Upper lobe of left lung (tissue), 6 donors: ENCODE measurements at regions not wholly inside any gene's neighbourhood (a gene's known extent, or its start where the extent isn't known, plus 50 kb on each side); places are given as distances from the start of the nearest gene placed in this dataset.
"Not testable (repeated sequence)": the region's sequence is repeated elsewhere in the genome, so short reads cannot be mapped to it uniquely, and the experiment has no call there.

Experiments used
- ATAC-seq, 2 donors: fragments of 200-7000 bp; cut with Tn5 transposase; one replicate each; pipeline ENCODE4 v1.9.1; 2022; ENCODE audit warnings: mild to moderate bottlenecking in 2 of 2, moderate library complexity in 2 of 2; ENCODE audit not compliant: low FRiP score in 2 of 2
- DNase-seq, 2 donors: peaks; one replicate each; pipeline ENCODE4 v3.0.0-alpha.2; 2019 to 2020
- H3K27ac ChIP-seq, 4 donors: fragments of 200-600 bp; sonication (generic); one replicate each; pipeline ENCODE4 v1.5.1; 2016 to 2019
- H3K27me3 ChIP-seq, 4 donors: fragments of 200-600 bp; sonication (generic); one replicate each; pipeline ENCODE4 v1.5.1; 2017 to 2019
- H3K36me3 ChIP-seq, 4 donors: fragments of 200-600 bp; sonication (generic); one replicate each; pipeline ENCODE4 v1.5.1; 2016 to 2019
- H3K4me1 ChIP-seq, 4 donors: fragments of 200-600 bp; sonication (generic); one replicate each; pipeline ENCODE4 v1.5.1; 2018 to 2019
- H3K4me3 ChIP-seq, 4 donors: fragments of 200-600 bp; sonication (generic); one replicate each; pipeline ENCODE4 v1.5.1; 2017 to 2019; ENCODE audit warnings: mild to moderate bottlenecking in 2 of 4, moderate library complexity in 1 of 4
- H3K9me3 ChIP-seq, 4 donors: fragments of 200-600 bp; sonication (generic); one replicate each; pipeline ENCODE4 v1.5.1; 2018 to 2019
- CTCF ChIP-seq, 6 experiments: fragments of 450-650 bp in 4 of 6; fragments of 200-600 bp in 2 of 6; sonication (generic) in 2 of 6; IDR thresholded peaks; one replicate each; pipeline ENCODE4 v1.5.1; 2016 to 2019; ENCODE audit warnings: antibody characterized with exemption in 6 of 6
- EP300 ChIP-seq, 4 donors: sonication (generic); formaldehyde crosslinking; IDR thresholded peaks; one replicate each; pipeline ENCODE4 v1.5.1; 2017; ENCODE audit warnings: antibody characterized with exemption in 4 of 4, control low read depth in 2 of 4
- POLR2A ChIP-seq, 4 donors: fragments of 450-650 bp; IDR thresholded peaks; one replicate each; pipeline ENCODE4 v1.5.1; 2016 to 2017; ENCODE audit warnings: antibody characterized with exemption in 4 of 4, mild to moderate bottlenecking in 2 of 4
- POLR2AphosphoS5 ChIP-seq, 2 donors: sonication (generic); formaldehyde crosslinking; IDR thresholded peaks; one replicate each; pipeline ENCODE4 v1.5.1; 2017; ENCODE audit warnings: antibody characterized with exemption in 2 of 2
- WGBS, 2 donors: methylation state at CpG; one replicate each; pipeline ENCODE4 v1.1.5; 2017 to 2018; 5-methylcytosine and 5-hydroxymethylcytosine counted together
- donor health status: DM: no; HTN: no; CAD: no; lungs with moderate emphysema.
- donor health status: DM: no; HTN: yes; CAD: no; lungs with severe emphysema.

- no peaks in the 10 kb centered on the region for H3K27me3 ChIP-seq
- no peak for ATAC-seq
- H3K36me3 ChIP-seq: no peaks in the 10 kb centered on the region
- no peaks in the 10 kb centered on the region for H3K4me1 ChIP-seq
- no peak overlapping the region for H3K27ac ChIP-seq
- DNase-seq: no peak
- no peaks in the 10 kb centered on the region for H3K9me3 ChIP-seq
- H3K4me3 ChIP-seq: no peak overlapping the region
- TF ChIP-seq POLR2AphosphoS5 (IDR thresholded peaks at IDR 0.05) (no peak), POLR2A (IDR thresholded peaks at IDR 0.05) (no peak), EP300 (IDR thresholded peaks at IDR 0.05) (no peak), CTCF (IDR thresholded peaks at IDR 0.05) (no peak)
- WGBS, 2 donors: 53 to 63% methylated on average over 1 of the region's 1 CpG
These were observed 160.6 kb downstream of the SEC23IP start for GRCh38 chr10:120052964-120053702.

- not testable (repeated sequence) for ATAC-seq, H3K27me3 ChIP-seq, H3K4me1 ChIP-seq, H3K9me3 ChIP-seq, H3K4me3 ChIP-seq, H3K36me3 ChIP-seq, H3K27ac ChIP-seq, DNase-seq
- 95% methylated on average over 5 of the region's 5 CpGs for WGBS, 2 donors
These were observed 167.3 kb downstream of the SEC23IP start for GRCh38 chr10:120059790-120060189.

GRCh38 chr10:120067427-120067826 is 174.9 kb downstream of the SEC23IP start:
- DNase-seq (no peak), ATAC-seq (no peak)
- H3K36me3 ChIP-seq: no peaks in the 10 kb centered on the region
- no peak overlapping the region for H3K4me3 ChIP-seq
- H3K27ac ChIP-seq: no peak overlapping the region
- H3K27me3 ChIP-seq: no peaks in the 10 kb centered on the region
- no peaks in the 10 kb centered on the region for H3K9me3 ChIP-seq
- TF ChIP-seq POLR2A (IDR thresholded peaks at IDR 0.05) (no peak), EP300 (IDR thresholded peaks at IDR 0.05) (no peak)
- 90 to 93% methylated on average over 2 of the region's 2 CpGs for WGBS, 2 donors
- H3K4me1 ChIP-seq: no peaks in the 10 kb centered on the region

GRCh38 chr10:120069700-120070099 is 177.2 kb downstream of the SEC23IP start:
- H3K4me1 ChIP-seq: no peaks in the 10 kb centered on the region
- DNase-seq (no peak), ATAC-seq (no peak)
- H3K4me3 ChIP-seq: no peak overlapping the region
- H3K9me3 ChIP-seq: peaks cover 0 to 5% (median 0%) of the 10 kb centered on the region in 4 donors
- WGBS, 2 donors: 0 to 23% methylated on average over 1 to 3 of the region's 3 CpGs
- no peak overlapping the region for H3K27ac ChIP-seq
- H3K27me3 ChIP-seq: no peaks in the 10 kb centered on the region
- H3K36me3 ChIP-seq: no peaks in the 10 kb centered on the region
- no peak for TF ChIP-seq POLR2AphosphoS5 (IDR thresholded peaks at IDR 0.05)
- no peak for TF ChIP-seq EP300 (IDR thresholded peaks at IDR 0.05)
- no peak for TF ChIP-seq CTCF (IDR thresholded peaks at IDR 0.05)
- TF ChIP-seq POLR2A (IDR thresholded peaks at IDR 0.05): no peak

- Histone ChIP-seq H3K27ac (no peak overlapping the region), H3K27me3 (no peaks in the 10 kb centered on the region), H3K9me3 (peaks cover 0 to 5% (median 0%) of the 10 kb centered on the region in 4 donors), H3K4me1 (no peaks in the 10 kb centered on the region), H3K36me3 (no peaks in the 10 kb centered on the region), H3K4me3 (no peak overlapping the region)
- DNase-seq: no peak
- ATAC-seq: no peak
- no peak for TF ChIP-seq EP300 (IDR thresholded peaks at IDR 0.05)
- no peak for TF ChIP-seq POLR2A (IDR thresholded peaks at IDR 0.05)
- no peak for TF ChIP-seq POLR2AphosphoS5 (IDR thresholded peaks at IDR 0.05)
- no peak for TF ChIP-seq CTCF (IDR thresholded peaks at IDR 0.05)
- 80 to 89% methylated on average over 5 of the region's 5 CpGs for WGBS, 2 donors
These were observed 182.8 kb downstream of the SEC23IP start for GRCh38 chr10:120075349-120075748.
